Heart right ventricle (tissue), 16 donors: ENCODE measurements at regions not wholly inside any gene's neighbourhood (a gene's known extent, or its start where the extent isn't known, plus 50 kb on each side); places are given as distances from the start of the nearest gene placed in this dataset.
A peak's percentile ranks its signal among the peaks of the same experiment; 100 is the strongest.
"Not testable (repeated sequence)": the region's sequence is repeated elsewhere in the genome, so short reads cannot be mapped to it uniquely, and the experiment has no call there.

Source experiments
- ATAC-seq, 8 donors: fragments of 200-7000 bp; cut with Tn5 transposase; one replicate each; pipeline ENCODE4 v1.9.1; 2020; ENCODE audit warnings: mild to moderate bottlenecking in 8 of 8, moderate library complexity in 8 of 8, moderate number of reproducible peaks in 1 of 8
- DNase-seq, 2 donors: peaks; one replicate each; pipeline ENCODE4 v3.0.0-alpha.2; 2020
- H3K27ac ChIP-seq, 10 donors: fragments of 200-600 bp; sonication (generic) in 2 of 10; one replicate each; pipeline versions ENCODE4 v1.5.0 to v1.8.0; 2020 to 2022; ENCODE audit warnings: mild to moderate bottlenecking in 3 of 10
- H3K27me3 ChIP-seq, 7 donors: fragments of 200-600 bp; one replicate each; pipeline ENCODE4 v1.8.0; 2021 to 2022; ENCODE audit warnings: mild to moderate bottlenecking in 2 of 7
- H3K36me3 ChIP-seq, 9 donors: fragments of 200-600 bp; sonication (generic) in 1 of 9; one replicate each; pipeline versions ENCODE4 v1.5.0 to v1.8.0; 2020 to 2022; ENCODE audit warnings: mild to moderate bottlenecking in 2 of 9
- H3K4me1 ChIP-seq, 9 donors: fragments of 200-600 bp; sonication (generic) in 1 of 9; one replicate each; pipeline versions ENCODE4 v1.5.0 to v1.8.0; 2020 to 2022; ENCODE audit warnings: mild to moderate bottlenecking in 4 of 9
- H3K4me3 ChIP-seq, 10 donors: fragments of 200-600 bp; sonication (generic) in 2 of 10; one replicate each; pipeline versions ENCODE4 v1.5.0 to v1.8.0; 2020 to 2022; ENCODE audit warnings: mild to moderate bottlenecking in 7 of 10, moderate library complexity in 2 of 10
- H3K9me3 ChIP-seq, 11 donors: fragments of 200-600 bp in 10 of 11; sonication (generic) in 2 of 11; one replicate each; pipeline versions ENCODE4 v1.5.0 to v1.8.0; 2013 to 2022; ENCODE audit warnings: mild to moderate bottlenecking in 2 of 11, control low read depth in 1 of 11, moderate library complexity in 1 of 11
- WGBS, 2 donors: extraction: QIAGEN DNeasy Blood & Tissue Kit; methylation state at CpG; one replicate each; pipeline ENCODE4 v1.1.7; 2013; ENCODE audit warnings: inconsistent platforms in 1 of 2; 5-methylcytosine and 5-hydroxymethylcytosine counted together
- intact Hi-C, 10 donors: fragments of 100-400 bp; cut with DNase I; formaldehyde crosslinking; loops; one replicate each; pipeline versions ENCODE4 v1.11.1 to v1.14.2; 2022
- TF ChIP-seq, protein P1 (sequence below), 9 donors: fragments of 200-600 bp; sonication (generic) in 2 of 9; IDR thresholded peaks; one replicate each; pipeline versions ENCODE4 v1.5.0 to v1.8.0; 2021 to 2022; ENCODE audit warnings: antibody characterized with exemption in 9 of 9, mild to moderate bottlenecking in 5 of 9, moderate library complexity in 1 of 9
- donor health status: Arrhythmogenic right ventricular cardiomyopathy.
- donor health status: ischemic (EF 13 %, LVEDD 7.1; RV severe dilation, severe dysfunction).
- donor health status: healthy with polysubstance abuse.
- donor health status: DM: no; HTN: yes; CAD: no.
- donor health status: DM: no; HTN: no; CAD: no.
- donor health status: ischemic (EF 25% LVEDD 6.9; RV normal size, moderate dysfunction).
- donor health status: ischemic (EF 25% LVEDD 5.7; RV mildly dilated, moderate dysfunction).
- donor health status: healthy.
- donor health status: DM: yes; HTN: yes; CAD: no.
- donor health status: Ischemic cardiomyopathy.
- donor health status: ischemic (EF 35%, LVEDD 5.7; RV mildly dilated, moderate dysfunction).
- donor health status: nonischemic (EF 11% LVEDD 7.7; RV severe dilation, severe dysfunction).
- donor health status: DM: yes; HTN: yes; CAD: no.
- donor health status: PGD.
- donor health status: ischemic (EF 29% LVEDD 5.4; RV normal size, mild dysfunction).
- donor health status: nonischemic (EF 23%, LVEDD 6.1; RV moderate dilation, normal function).

DNA sequence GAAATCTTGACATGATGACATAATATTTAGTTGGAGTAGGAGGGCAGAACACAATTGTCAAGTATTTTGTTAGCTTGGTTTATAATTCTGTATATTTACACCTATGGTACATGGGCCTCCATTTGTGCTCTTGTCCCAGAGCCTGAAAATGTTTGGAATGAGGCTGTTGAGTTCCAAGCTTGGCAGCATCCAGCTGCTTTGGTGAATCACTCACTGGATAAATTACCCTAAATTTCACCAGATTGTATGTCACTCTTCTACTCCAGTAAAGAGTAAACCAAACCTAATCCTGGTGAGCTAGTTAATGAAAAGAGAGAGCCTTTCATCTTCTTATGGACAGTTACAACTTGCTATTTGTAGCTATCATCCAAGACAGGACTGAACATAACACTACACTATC, 928.7 kb downstream of the DIPK2A start:
- TF ChIP-seq, protein P1, sequence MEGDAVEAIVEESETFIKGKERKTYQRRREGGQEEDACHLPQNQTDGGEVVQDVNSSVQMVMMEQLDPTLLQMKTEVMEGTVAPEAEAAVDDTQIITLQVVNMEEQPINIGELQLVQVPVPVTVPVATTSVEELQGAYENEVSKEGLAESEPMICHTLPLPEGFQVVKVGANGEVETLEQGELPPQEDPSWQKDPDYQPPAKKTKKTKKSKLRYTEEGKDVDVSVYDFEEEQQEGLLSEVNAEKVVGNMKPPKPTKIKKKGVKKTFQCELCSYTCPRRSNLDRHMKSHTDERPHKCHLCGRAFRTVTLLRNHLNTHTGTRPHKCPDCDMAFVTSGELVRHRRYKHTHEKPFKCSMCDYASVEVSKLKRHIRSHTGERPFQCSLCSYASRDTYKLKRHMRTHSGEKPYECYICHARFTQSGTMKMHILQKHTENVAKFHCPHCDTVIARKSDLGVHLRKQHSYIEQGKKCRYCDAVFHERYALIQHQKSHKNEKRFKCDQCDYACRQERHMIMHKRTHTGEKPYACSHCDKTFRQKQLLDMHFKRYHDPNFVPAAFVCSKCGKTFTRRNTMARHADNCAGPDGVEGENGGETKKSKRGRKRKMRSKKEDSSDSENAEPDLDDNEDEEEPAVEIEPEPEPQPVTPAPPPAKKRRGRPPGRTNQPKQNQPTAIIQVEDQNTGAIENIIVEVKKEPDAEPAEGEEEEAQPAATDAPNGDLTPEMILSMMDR (IDR thresholded peaks at IDR 0.05): no peak
- peaks cover 0 to 23% (median 0%) of the 10 kb centered on the region in 11 donors for H3K9me3 ChIP-seq
- intact Hi-C loops: no loop called here
- no peaks in the 10 kb centered on the region for H3K4me1 ChIP-seq
- H3K27ac ChIP-seq: no peak overlapping the region
- no peak for ATAC-seq
- no peaks in the 10 kb centered on the region for H3K27me3 ChIP-seq
- no peak overlapping the region for H3K4me3 ChIP-seq
- no peak for DNase-seq
- no peaks in the 10 kb centered on the region for H3K36me3 ChIP-seq

- ATAC-seq, H3K4me1 ChIP-seq, H3K4me3 ChIP-seq, H3K27me3 ChIP-seq, H3K27ac ChIP-seq, H3K36me3 ChIP-seq, DNase-seq, intact Hi-C loops: not testable (repeated sequence)
- peaks cover 0 to 25% (median 0%) of the 10 kb centered on the region in 11 donors for H3K9me3 ChIP-seq
- 25 to 36% methylated on average over 3 of the region's 3 CpGs for WGBS, 2 donors
These were observed 936.0 kb downstream of the DIPK2A start for GRCh38 chr3:144907581-144907980.

DNA sequence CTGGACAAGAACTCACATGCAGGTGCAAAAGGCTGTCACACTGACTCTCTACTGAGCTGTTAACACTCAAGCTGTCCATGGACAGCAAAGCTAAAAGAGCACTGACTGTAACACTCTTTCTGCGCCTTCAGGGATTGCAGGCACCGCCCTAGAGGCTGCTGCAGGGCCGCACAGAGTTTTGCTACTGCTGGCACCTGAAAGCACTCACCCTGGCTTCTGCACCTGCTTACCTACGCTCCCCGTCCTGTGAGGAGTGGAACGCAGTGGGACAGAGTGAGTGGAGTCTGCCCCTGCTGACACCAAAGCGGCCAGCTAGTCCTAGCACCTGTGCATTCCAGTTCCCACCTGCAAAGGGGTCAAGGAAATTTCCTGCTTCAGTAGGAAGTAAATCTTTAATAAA, 941.3 kb downstream of the DIPK2A start:
- DNase-seq (no peak), ATAC-seq (no peak)
- H3K9me3 ChIP-seq: peaks cover 0 to 9% (median 0%) of the 10 kb centered on the region in 11 donors
- no peak overlapping the region for H3K27ac ChIP-seq
- intact Hi-C loops: no loop called here
- no peak overlapping the region for H3K4me3 ChIP-seq
- H3K4me1 ChIP-seq: no peaks in the 10 kb centered on the region
- H3K36me3 ChIP-seq: no peaks in the 10 kb centered on the region
- no peaks in the 10 kb centered on the region for H3K27me3 ChIP-seq
- WGBS, 2 donors: 87 to 91% methylated on average over 7 of the region's 7 CpGs
- TF ChIP-seq, protein P1 (IDR thresholded peaks at IDR 0.05): no peak

- ATAC-seq (no peak), DNase-seq (no peak)
- H3K27ac ChIP-seq: no peak overlapping the region
- WGBS, 2 donors: 47 to 51% methylated on average over 5 of the region's 5 CpGs
- peaks cover 0 to 9% (median 0%) of the 10 kb centered on the region in 11 donors for H3K9me3 ChIP-seq
- intact Hi-C loops: no loop called here
- TF ChIP-seq, protein P1 (IDR thresholded peaks at IDR 0.05): no peak
- H3K27me3 ChIP-seq: no peaks in the 10 kb centered on the region
- no peak overlapping the region for H3K4me3 ChIP-seq
- no peaks in the 10 kb centered on the region for H3K4me1 ChIP-seq
- no peaks in the 10 kb centered on the region for H3K36me3 ChIP-seq
These were observed 943.6 kb downstream of the DIPK2A start for GRCh38 chr3:144915202-144915601.

- H3K4me1 ChIP-seq: no peaks in the 10 kb centered on the region
- ATAC-seq (peak in 2 of 8 donors; percentile 33 to 34), DNase-seq (peak in 1 of 2 donors; percentile 12)
- no peak overlapping the region for H3K27ac ChIP-seq
- TF ChIP-seq, protein P1 (IDR thresholded peaks at IDR 0.05): no peak
- H3K4me3 ChIP-seq: no peak overlapping the region
- intact Hi-C loops: no loop called here
- WGBS, 2 donors: 73 to 81% methylated on average over 4 of the region's 4 CpGs
- no peaks in the 10 kb centered on the region for H3K36me3 ChIP-seq
- no peaks in the 10 kb centered on the region for H3K27me3 ChIP-seq
- peaks cover 0 to 4% (median 0%) of the 10 kb centered on the region in 11 donors for H3K9me3 ChIP-seq
These were observed 950.1 kb downstream of the DIPK2A start for GRCh38 chr3:144921710-144922109.
